GM21825 (cell line): ENCODE measurements at regions not wholly inside any gene's neighbourhood (a gene's known extent, or its start where the extent isn't known, plus 50 kb on each side); places are given as distances from the start of the nearest gene placed in this dataset.

Source experiments
- ATAC-seq: cut with Tn5 transposase; IDR thresholded peaks from one replicate; pipeline ENCODE4 v1.9.1; 2021; ENCODE audit warnings: mild to moderate bottlenecking, moderate library complexity; ENCODE audit not compliant: unreplicated experiment

GRCh38 chr4:24666316-24666715 lies 82.0 kb upstream of the DHX15 start:
- no peak for ATAC-seq

GRCh38 chr4:24666816-24667477 lies 82.6 kb upstream of the DHX15 start:
- no peak for ATAC-seq

GRCh38 chr4:24668956-24669355 lies 84.6 kb upstream of the DHX15 start:
- no peak for ATAC-seq

- no peak for ATAC-seq
These were observed 85.4 kb upstream of the DHX15 start for GRCh38 chr4:24669751-24670150.

GRCh38 chr4:24671849-24672248 lies 87.5 kb upstream of the DHX15 start:
- ATAC-seq = no peak

GRCh38 chr4:24672880-24673279 lies 88.5 kb upstream of the DHX15 start:
- no peak for ATAC-seq

GRCh38 chr4:24674279-24674678 lies 89.9 kb upstream of the DHX15 start:
- ATAC-seq = no peak

- no peak for ATAC-seq
These were observed 91.5 kb upstream of the DHX15 start for GRCh38 chr4:24675721-24676389.

GRCh38 chr4:24677909-24678308 lies 93.6 kb upstream of the DHX15 start:
- ATAC-seq = no peak

GRCh38 chr4:24680746-24681448 lies 96.5 kb upstream of the DHX15 start:
- no peak for ATAC-seq

GRCh38 chr4:24683116-24683515 lies 98.8 kb upstream of the DHX15 start:
- no peak for ATAC-seq

GRCh38 chr4:24686866-24687692 lies 102.7 kb upstream of the DHX15 start:
- no peak for ATAC-seq

- no peak for ATAC-seq
These were observed 104.1 kb upstream of the DHX15 start for GRCh38 chr4:24688453-24688852.

GRCh38 chr4:24689212-24689611 lies 104.9 kb upstream of the DHX15 start:
- ATAC-seq = no peak

GRCh38 chr4:24690436-24690835 lies 104.9 kb upstream of the SOD3 start:
- ATAC-seq = no peak

GRCh38 chr4:24693636-24694035 lies 101.7 kb upstream of the SOD3 start:
- no peak for ATAC-seq

- no peak for ATAC-seq
These were observed 95.3 kb upstream of the SOD3 start for GRCh38 chr4:24700118-24700517.

- no peak for ATAC-seq
These were observed 93.7 kb upstream of the SOD3 start for GRCh38 chr4:24701683-24702082.

- ATAC-seq = no peak
These were observed 93.1 kb upstream of the SOD3 start for GRCh38 chr4:24702281-24702680.

- ATAC-seq = no peak
These were observed 92.1 kb upstream of the SOD3 start for GRCh38 chr4:24703298-24703697.

GRCh38 chr4:24704149-24704548 lies 91.2 kb upstream of the SOD3 start:
- ATAC-seq = no peak
